K562 (cell line): ENCODE measurements at regions not wholly inside any gene's neighbourhood (a gene's known extent, or its start where the extent isn't known, plus 50 kb on each side); places are given as distances from the start of the nearest gene placed in this dataset.
A peak's percentile ranks its signal among the peaks of the same experiment; 100 is the strongest.

Source experiments
- ATAC-seq: fragments of 200-7000 bp; cut with Tn5 transposase; 3 replicates; pipeline ENCODE4 v1.9.1; 2020; ENCODE audit warnings: moderate library complexity
- BruUV-seq: library from RNA; stranded (reverse); fragments of 400-500 nt; replicated peaks from 2 replicates; lab custom pipeline; 2021; lab: Mats Ljungman, UMichigan
- CTCF ChIA-PET: fragments of 300-600 bp; formaldehyde crosslinking; extraction: SDS; loops from one replicate; lab custom pipeline; 2021; ENCODE audit warnings: low intra/inter-chr PET ratio; lab: Yijun Ruan, JAX
- POLR2A ChIA-PET: fragments of 300-600, 350-650 bp; sonication (Branson Sonifier 250); formaldehyde crosslinking; extraction: SDS; loops from one replicate; lab custom pipeline; 2021; ENCODE audit warnings: antibody characterized with exemption, inconsistent platforms; lab: Yijun Ruan, JAX
- DNase-seq, 4 experiments: peaks; one replicate each; pipeline versions ENCODE4 v3.0.0 to v3.0.0-alpha.2; 2011 to 2018; ENCODE audit warnings: low spot score in 3 of 4, mixed read lengths in 3 of 4; ENCODE audit errors: extremely low read depth in 1 of 4
- FAIRE-seq: peaks from 2 replicates; lab custom pipeline; 2011; peaks lifted over from hg19 to GRCh38; lab: Jason Lieb, UNC
- H2AFZ ChIP-seq: 2 replicates; pipeline ENCODE4 v1.6.0; 2011; ENCODE audit warnings: low read depth, low read length, control low read depth, inconsistent platforms
- H3K27ac ChIP-seq: fragments of 200-600 bp; 3 replicates; pipeline ENCODE4 v1.8.0; 2011; ENCODE audit warnings: low read depth, mild to moderate bottlenecking, control low read depth, inconsistent platforms, low read length, moderate library complexity, mixed read lengths; ENCODE audit errors: extremely low read depth
- H3K27me3 ChIP-seq, 2 experiments: fragments of 300-600 bp in 1 of 2; 2 replicates in 1 of 2; 3 replicates in 1 of 2; pipeline versions ENCODE4 v1.6.0 to v1.8.0; 2011; ENCODE audit warnings: inconsistent platforms in 2 of 2, low read length in 2 of 2, mild to moderate bottlenecking in 1 of 2, mixed read lengths in 1 of 2, moderate library complexity in 1 of 2; ENCODE audit not compliant: control insufficient read depth in 2 of 2, insufficient read depth in 2 of 2
- H3K36me3 ChIP-seq: fragments of 300-600 bp; 3 replicates; pipeline ENCODE4 v1.8.0; 2011; ENCODE audit warnings: mild to moderate bottlenecking, low read length, inconsistent platforms; ENCODE audit not compliant: control insufficient read depth, insufficient read depth
- H3K4me1 ChIP-seq, 2 experiments: fragments of 200-600 bp in 1 of 2; replicated peaks in 1 of 2; 2 replicates in 1 of 2; 3 replicates in 1 of 2; pipeline versions ENCODE4 v1.5.1 to v1.8.0; 2011; ENCODE audit warnings: inconsistent platforms in 2 of 2, low read length in 2 of 2, mild to moderate bottlenecking in 1 of 2, mixed read lengths in 1 of 2, moderate library complexity in 1 of 2; ENCODE audit not compliant: control insufficient read depth in 2 of 2, insufficient read depth in 2 of 2
- H3K4me2 ChIP-seq: 2 replicates; pipeline ENCODE4 v1.6.1; 2011; ENCODE audit warnings: low read length, control low read depth, inconsistent platforms, mixed read lengths; ENCODE audit not compliant: insufficient read depth
- H3K4me3 ChIP-seq: fragments of 200-600 bp; sonication (generic), shearing (Covaris generic); 2 replicates; pipeline ENCODE4 v1.5.1; 2016; ENCODE audit warnings: control low read depth, inconsistent platforms
- H3K79me2 ChIP-seq: fragments of 200-600 bp; 3 replicates; pipeline ENCODE4 v1.8.0; 2011; ENCODE audit warnings: low read length, inconsistent platforms; ENCODE audit not compliant: control insufficient read depth, insufficient read depth
- H3K9ac ChIP-seq, 2 experiments: 2 replicates each; pipeline versions ENCODE4 v1.6.0 to v1.6.1; 2011; ENCODE audit warnings: low read depth in 2 of 2, low read length in 2 of 2, control low read depth in 1 of 2, inconsistent platforms in 1 of 2, mild to moderate bottlenecking in 1 of 2, mixed read lengths in 1 of 2; ENCODE audit not compliant: insufficient read depth in 1 of 2
- H3K9me1 ChIP-seq: one replicate; pipeline ENCODE4 v1.6.0; 2011; ENCODE audit warnings: inconsistent platforms, mild to moderate bottlenecking, low read length, moderate library complexity; ENCODE audit not compliant: control insufficient read depth, insufficient read depth
- H3K9me3 ChIP-seq: replicated peaks from 2 replicates; pipeline ENCODE4 v1.5.1; 2011; ENCODE audit warnings: low read depth, low read length, inconsistent platforms; ENCODE audit not compliant: control insufficient read depth, insufficient read depth
- H4K20me1 ChIP-seq: replicated peaks from 2 replicates; pipeline ENCODE4 v1.6.1; 2011; ENCODE audit warnings: low read length, inconsistent platforms, mixed read lengths; ENCODE audit not compliant: control insufficient read depth, insufficient read depth
- C11orf30 ChIP-seq: fragments of 450-650 bp; IDR thresholded peaks from 2 replicates; pipeline ENCODE4 v1.6.1; 2016; ENCODE audit warnings: low read depth, mild to moderate bottlenecking
- KLF13 ChIP-seq: fragments of 450-650 bp; IDR thresholded peaks from 2 replicates; pipeline ENCODE4 v1.6.1; 2016; ENCODE audit warnings: missing genetic modification characterization, low read depth, mild to moderate bottlenecking, missing compliant biosample characterization, moderate library complexity, borderline replicate concordance
- MAFF ChIP-seq: IDR thresholded peaks from 2 replicates; pipeline ENCODE4 v1.6.1; 2012; ENCODE audit warnings: low read length, improper control_type of control experiment
- MAFG ChIP-seq: fragments of 450-650 bp; conservative IDR thresholded peaks from 2 replicates; pipeline ENCODE4 v1.6.1; 2016; ENCODE audit warnings: missing genetic modification characterization, missing compliant biosample characterization
- MAFK ChIP-seq: IDR thresholded peaks from 2 replicates; pipeline ENCODE4 v1.6.1; 2011; ENCODE audit warnings: low read length, improper control_type of control experiment
- ZNF316 ChIP-seq: fragments of 450-650 bp; IDR thresholded peaks from 2 replicates; pipeline ENCODE4 v1.6.1; 2016
- ZNF318 ChIP-seq, 2 experiments: fragments of 450-650 bp; IDR thresholded peaks; 2 replicates each; pipeline ENCODE4 v1.6.1; 2016; ENCODE audit warnings: mild to moderate bottlenecking in 2 of 2, borderline replicate concordance in 1 of 2, low read depth in 1 of 2, moderate library complexity in 1 of 2
- ZNF785 ChIP-seq: fragments of 250-450 bp; sonication (Bioruptor Pico); IDR thresholded peaks from 2 replicates; pipeline ENCODE4 v1.4.0; 2020; ENCODE audit warnings: mild to moderate bottlenecking
- WGBS: fragments of 100-300 bp; shearing (Covaris generic); methylation state at CpG from one replicate; pipeline ENCODE4 v1.1.6; 2016; ENCODE audit warnings: low coverage, mixed read lengths; ENCODE audit not compliant: insufficient coverage; ENCODE audit errors: missing lambda C conversion rate; 5-methylcytosine and 5-hydroxymethylcytosine counted together
- in situ Hi-C: fragments of 300-500 bp; cut with MboI; formaldehyde crosslinking; loops from 4 replicates; pipeline ENCODE4 v1.15.0; 2018; ENCODE audit warnings: inconsistent platforms, mixed read lengths
- intact Hi-C: fragments of 100-400 bp; cut with micrococcal nuclease; formaldehyde crosslinking; loops from 2 replicates; pipeline ENCODE4 v1.14.2; 2022

DNA sequence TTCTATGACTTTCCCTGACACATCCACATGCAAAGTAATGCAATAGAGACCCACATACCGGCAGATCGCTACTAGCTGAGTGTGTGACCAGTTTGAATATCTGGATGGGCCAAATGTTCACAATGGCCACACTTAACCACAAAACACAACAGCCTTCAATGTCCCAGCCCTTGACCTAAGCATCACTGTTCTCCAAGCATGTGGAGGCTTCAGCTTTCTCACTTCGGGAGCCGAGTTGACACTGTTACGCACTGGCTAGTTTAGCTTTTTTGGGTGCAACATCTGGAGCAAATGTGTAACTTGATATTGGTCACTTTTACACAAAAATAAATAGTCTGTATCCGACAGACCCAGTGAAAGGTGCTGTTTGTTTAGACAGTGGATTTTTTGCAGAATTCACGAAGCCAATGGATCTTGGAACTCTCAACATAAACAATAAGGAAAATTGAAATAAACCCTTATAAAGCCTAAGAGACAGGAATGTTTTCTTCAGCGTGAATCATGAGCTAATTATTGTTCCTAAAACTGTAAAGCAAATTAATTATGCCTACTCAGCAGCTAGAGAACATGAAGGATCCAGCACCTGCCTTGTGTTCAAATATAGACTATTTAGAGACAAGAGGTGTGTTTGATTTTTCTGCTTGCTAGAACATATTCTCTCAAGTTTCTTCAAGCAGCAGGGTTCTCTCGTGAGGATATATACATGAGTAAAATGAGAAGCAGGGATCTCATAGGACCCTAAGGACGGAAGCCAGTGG lies 117.6 kb upstream of the JCAD start:
- BruUV-seq = no TSS peak
- no peak overlapping the region for H3K4me3 ChIP-seq
- no peaks in the 10 kb centered on the region for H3K9me1 ChIP-seq
- WGBS = 8% methylated on average over 10 of the region's 10 CpGs
- H3K36me3 ChIP-seq = no peaks in the 10 kb centered on the region
- no peaks in the 10 kb centered on the region for H3K4me1 ChIP-seq
- CTCF ChIA-PET = no interaction called here
- no peak for ATAC-seq
- H3K9ac ChIP-seq = no peak overlapping the region
- TF ChIP-seq ZNF316 (peak; percentile 23; the same call in 1 of the 2 replicates), MAFF (peak; percentile 7; the same call in 1 of the 2 replicates), C11orf30 (0 out of 2 replicates have a peak, but pooled peaks have one; percentile 25), MAFG (tag) (no peak; the same call in 1 of the 2 replicates), MAFK (0 out of 2 replicates have a peak, but pooled peaks have one; percentile 5)
- no peaks in the 10 kb centered on the region for H4K20me1 ChIP-seq
- in situ Hi-C loops (no loop called here), intact Hi-C loops (no loop called here)
- H3K27me3 ChIP-seq = peaks cover 17 to 28% of the 10 kb centered on the region in 2 experiments; a peak in 4 of 5 replicates
- H3K79me2 ChIP-seq = no peaks in the 10 kb centered on the region
- no peak overlapping the region for H3K27ac ChIP-seq
- no peak for FAIRE-seq
- H3K9me3 ChIP-seq = no peaks in the 10 kb centered on the region
- POLR2A ChIA-PET = no interaction called here
- no peak overlapping the region for H3K4me2 ChIP-seq
- no peak overlapping the region for H2AFZ ChIP-seq
- no peak for DNase-seq

DNA sequence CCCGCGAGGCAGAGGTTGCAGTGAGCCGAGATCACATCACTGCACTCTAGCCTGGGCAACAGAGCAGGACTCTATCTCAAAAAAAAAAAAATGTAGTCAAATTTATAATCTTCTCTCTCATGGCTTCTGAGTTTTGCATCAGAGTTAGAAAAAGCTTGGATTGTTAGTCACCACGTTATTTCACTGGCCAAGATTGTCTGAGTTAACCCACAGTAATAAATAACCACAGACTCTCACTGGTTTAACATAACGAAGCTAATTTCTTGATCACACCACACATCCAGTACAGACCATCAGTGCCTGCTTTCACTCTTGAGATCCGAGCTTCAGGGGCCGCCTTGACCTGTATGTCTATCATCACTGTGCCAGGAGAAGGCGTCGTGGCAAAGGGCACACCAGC lies 116.8 kb upstream of the JCAD start:
- Histone ChIP-seq H3K4me3 (no peak overlapping the region), H3K36me3 (no peaks in the 10 kb centered on the region), H4K20me1 (no peaks in the 10 kb centered on the region), H3K27ac (no peak overlapping the region), H2AFZ (no peak overlapping the region), H3K27me3 (peaks cover 15 to 25% of the 10 kb centered on the region in 2 experiments; a peak in 4 of 5 replicates), H3K9me3 (no peaks in the 10 kb centered on the region), H3K9ac (no peak overlapping the region), H3K9me1 (no peaks in the 10 kb centered on the region), H3K4me2 (no peak overlapping the region), H3K4me1 (peaks cover 0 to under 1% of the 10 kb centered on the region in 2 experiments; a peak in 1 of 5 replicates), H3K79me2 (no peaks in the 10 kb centered on the region)
- ATAC-seq (no peak), DNase-seq (no peak), FAIRE-seq (no peak)
- intact Hi-C loops = no loop called here
- ChIA-PET CTCF (no interaction called here), POLR2A (no interaction called here)
- BruUV-seq = no TSS peak
- in situ Hi-C loops = no loop called here
- WGBS = 3% methylated on average over 9 of the region's 9 CpGs
- TF ChIP-seq KLF13 (tag) = no peak
- TF ChIP-seq ZNF318 (IDR thresholded peaks at IDR 0.05; ENCODE audit: borderline replicate concordance in 1 of 2, low read depth in 1 of 2) = no peak
- no peak for TF ChIP-seq ZNF785 (CRISPR knock-in tag)
